ENCODE measurements at regions not wholly inside any gene's neighbourhood (a gene's known extent, or its start where the extent isn't known, plus 50 kb on each side); places are given as distances from the start of the nearest gene placed in this dataset.

GRCh38 chr2:66069937-66070720 lies 364.8 kb upstream of the MEIS1 start:
- no peak for DNase-seq (ENCODE audit: low read depth)
- H3K4me3 ChIP-seq (ENCODE audit: control insufficient read depth, low read depth, low read length) = no peak overlapping the region
- TF ChIP-seq, protein P1, sequence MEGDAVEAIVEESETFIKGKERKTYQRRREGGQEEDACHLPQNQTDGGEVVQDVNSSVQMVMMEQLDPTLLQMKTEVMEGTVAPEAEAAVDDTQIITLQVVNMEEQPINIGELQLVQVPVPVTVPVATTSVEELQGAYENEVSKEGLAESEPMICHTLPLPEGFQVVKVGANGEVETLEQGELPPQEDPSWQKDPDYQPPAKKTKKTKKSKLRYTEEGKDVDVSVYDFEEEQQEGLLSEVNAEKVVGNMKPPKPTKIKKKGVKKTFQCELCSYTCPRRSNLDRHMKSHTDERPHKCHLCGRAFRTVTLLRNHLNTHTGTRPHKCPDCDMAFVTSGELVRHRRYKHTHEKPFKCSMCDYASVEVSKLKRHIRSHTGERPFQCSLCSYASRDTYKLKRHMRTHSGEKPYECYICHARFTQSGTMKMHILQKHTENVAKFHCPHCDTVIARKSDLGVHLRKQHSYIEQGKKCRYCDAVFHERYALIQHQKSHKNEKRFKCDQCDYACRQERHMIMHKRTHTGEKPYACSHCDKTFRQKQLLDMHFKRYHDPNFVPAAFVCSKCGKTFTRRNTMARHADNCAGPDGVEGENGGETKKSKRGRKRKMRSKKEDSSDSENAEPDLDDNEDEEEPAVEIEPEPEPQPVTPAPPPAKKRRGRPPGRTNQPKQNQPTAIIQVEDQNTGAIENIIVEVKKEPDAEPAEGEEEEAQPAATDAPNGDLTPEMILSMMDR (IDR thresholded peaks at IDR 0.05; ENCODE audit: control insufficient read depth, insufficient read depth, low read depth, low read length, missing control alignments) = no peak

GRCh38 chr2:66066032-66066431 lies 368.9 kb upstream of the MEIS1 start:
- DNase-seq (ENCODE audit: low read depth) = no peak
- TF ChIP-seq, protein P1 (IDR thresholded peaks at IDR 0.05; ENCODE audit: control insufficient read depth, insufficient read depth, low read depth, low read length, missing control alignments) = no peak
- no peak overlapping the region for H3K4me3 ChIP-seq (ENCODE audit: control insufficient read depth, low read depth, low read length)

DNA sequence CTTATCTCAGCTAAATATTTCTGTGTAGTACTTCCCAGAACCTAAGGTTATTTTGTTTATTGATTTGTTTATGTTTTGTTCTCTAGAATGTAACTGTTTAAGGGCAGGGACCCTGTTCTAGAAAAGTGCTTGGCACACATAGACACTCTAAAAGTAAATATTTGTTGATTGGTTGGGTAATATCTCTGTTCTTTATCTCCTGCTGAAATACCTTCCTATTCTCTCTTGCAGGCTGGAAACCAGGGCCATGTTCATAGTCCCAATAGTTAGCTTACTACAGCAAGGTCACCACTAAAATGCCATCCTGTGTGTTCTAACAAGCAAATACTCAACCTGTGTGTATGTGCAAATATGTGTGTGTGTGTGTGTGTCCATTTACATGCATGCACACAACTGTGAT lies 375.6 kb upstream of the MEIS1 start:
- TF ChIP-seq, protein P1 (IDR thresholded peaks at IDR 0.05; ENCODE audit: control insufficient read depth, insufficient read depth, low read depth, low read length, missing control alignments) = no peak

GRCh38 chr2:66058675-66059074 lies 376.2 kb upstream of the MEIS1 start:
- DNase-seq (ENCODE audit: low read depth) = no peak
- no peak overlapping the region for H3K4me3 ChIP-seq (ENCODE audit: control insufficient read depth, low read depth, low read length)
- TF ChIP-seq, protein P1 (IDR thresholded peaks at IDR 0.05; ENCODE audit: control insufficient read depth, insufficient read depth, low read depth, low read length, missing control alignments) = no peak

More for the DNA sequence above, 375.6 kb upstream of the MEIS1 start:
- no peak overlapping the region for H3K4me3 ChIP-seq (ENCODE audit: control insufficient read depth, low read depth, low read length)
- no peak for DNase-seq (ENCODE audit: low read depth)

DNA sequence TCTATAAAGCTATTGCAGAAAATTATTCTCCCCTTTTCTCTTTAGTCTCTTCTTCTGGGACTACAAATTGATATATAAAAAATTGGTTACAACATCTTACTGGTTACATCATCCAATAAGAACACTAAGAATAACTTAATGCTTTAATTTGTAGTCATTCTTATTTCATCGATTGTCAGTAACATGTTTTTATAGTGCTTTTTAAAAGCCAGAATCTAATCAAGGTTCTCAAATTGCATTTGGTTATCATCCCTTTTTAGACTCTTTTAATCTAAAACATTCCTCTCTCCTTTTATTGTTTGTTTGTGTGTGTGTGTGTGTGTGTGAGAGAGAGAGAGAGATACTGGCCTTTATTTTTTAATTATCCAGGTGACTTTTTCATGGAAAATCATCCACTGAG lies 377.1 kb upstream of the MEIS1 start:
- H3K4me3 ChIP-seq (ENCODE audit: control insufficient read depth, low read depth, low read length) = no peak overlapping the region
- TF ChIP-seq, protein P1 (IDR thresholded peaks at IDR 0.05; ENCODE audit: control insufficient read depth, insufficient read depth, low read depth, low read length, missing control alignments) = no peak
- no peak for DNase-seq (ENCODE audit: low read depth)

DNA sequence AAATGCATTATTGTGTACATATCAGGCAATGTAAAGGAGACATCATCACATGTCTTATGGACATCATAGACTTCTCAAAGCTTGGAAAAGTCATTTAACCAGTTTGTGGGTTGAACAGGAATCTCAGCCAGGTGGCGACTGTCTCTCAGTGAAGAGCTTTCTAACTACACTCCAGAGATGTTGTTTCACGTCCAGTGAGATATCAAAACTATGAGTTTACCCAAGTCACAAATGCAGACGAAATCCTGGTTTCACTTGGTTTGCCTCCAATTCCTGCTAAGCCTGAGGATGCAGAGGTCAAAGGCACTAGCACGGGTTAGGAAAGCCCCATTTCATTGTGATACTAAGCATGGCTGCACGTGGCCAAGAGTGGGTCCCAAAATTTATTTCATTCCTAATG lies 384.5 kb upstream of the MEIS1 start:
- TF ChIP-seq, protein P1 (IDR thresholded peaks at IDR 0.05; ENCODE audit: control insufficient read depth, insufficient read depth, low read depth, low read length, missing control alignments) = no peak
- no peak for DNase-seq (ENCODE audit: low read depth)
- no peak overlapping the region for H3K4me3 ChIP-seq (ENCODE audit: control insufficient read depth, low read depth, low read length)
